MM.1S (cell line): ENCODE measurements at regions not wholly inside any gene's neighbourhood (a gene's known extent, or its start where the extent isn't known, plus 50 kb on each side); places are given as distances from the start of the nearest gene placed in this dataset.

ENCODE experiments used
- EZH2 ChIP-seq: fragments of 300-600 bp; sonication (generic); optimal IDR thresholded peaks from 2 replicates; pipeline ENCODE3; 2017; ENCODE audit warnings: low read depth, mild to moderate bottlenecking, antibody characterized with exemption, low read length, mixed read lengths
- TF ChIP-seq, protein P1 (sequence below): fragments of 300-600 bp; sonication (generic); IDR thresholded peaks from 2 replicates; pipeline ENCODE4 v1.5.1; 2016; ENCODE audit warnings: antibody characterized with exemption, low read length, mixed read lengths

DNA sequence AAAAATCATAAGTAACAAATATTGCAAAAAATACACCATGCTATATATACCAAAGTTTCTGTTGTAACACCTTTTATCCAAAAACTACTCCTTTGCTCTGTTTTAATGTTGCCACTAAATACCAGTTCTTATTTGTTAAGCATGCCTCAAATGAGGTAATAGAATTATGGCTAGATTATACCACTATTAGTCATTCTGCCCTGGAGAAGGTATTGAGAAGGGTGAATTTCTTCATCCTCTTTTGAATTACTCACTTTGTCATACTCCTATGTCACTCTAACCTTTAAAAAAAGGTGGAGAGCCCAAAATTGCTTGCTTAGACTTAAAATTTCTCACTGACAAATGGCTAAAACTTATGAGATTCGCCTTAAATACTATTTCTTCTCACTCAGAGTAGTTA lies 750.9 kb downstream of the MAT2B start:
- TF ChIP-seq, protein P1, sequence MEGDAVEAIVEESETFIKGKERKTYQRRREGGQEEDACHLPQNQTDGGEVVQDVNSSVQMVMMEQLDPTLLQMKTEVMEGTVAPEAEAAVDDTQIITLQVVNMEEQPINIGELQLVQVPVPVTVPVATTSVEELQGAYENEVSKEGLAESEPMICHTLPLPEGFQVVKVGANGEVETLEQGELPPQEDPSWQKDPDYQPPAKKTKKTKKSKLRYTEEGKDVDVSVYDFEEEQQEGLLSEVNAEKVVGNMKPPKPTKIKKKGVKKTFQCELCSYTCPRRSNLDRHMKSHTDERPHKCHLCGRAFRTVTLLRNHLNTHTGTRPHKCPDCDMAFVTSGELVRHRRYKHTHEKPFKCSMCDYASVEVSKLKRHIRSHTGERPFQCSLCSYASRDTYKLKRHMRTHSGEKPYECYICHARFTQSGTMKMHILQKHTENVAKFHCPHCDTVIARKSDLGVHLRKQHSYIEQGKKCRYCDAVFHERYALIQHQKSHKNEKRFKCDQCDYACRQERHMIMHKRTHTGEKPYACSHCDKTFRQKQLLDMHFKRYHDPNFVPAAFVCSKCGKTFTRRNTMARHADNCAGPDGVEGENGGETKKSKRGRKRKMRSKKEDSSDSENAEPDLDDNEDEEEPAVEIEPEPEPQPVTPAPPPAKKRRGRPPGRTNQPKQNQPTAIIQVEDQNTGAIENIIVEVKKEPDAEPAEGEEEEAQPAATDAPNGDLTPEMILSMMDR, result no peak
- TF ChIP-seq EZH2, result no peak
